GM12892 (cell line): ENCODE measurements at regions not wholly inside any gene's neighbourhood (a gene's known extent, or its start where the extent isn't known, plus 50 kb on each side); places are given as distances from the start of the nearest gene placed in this dataset.

Experiments used
- POLR2A ChIP-seq: IDR thresholded peaks from 2 replicates; pipeline ENCODE4 v1.6.1; 2011; ENCODE audit warnings: low read depth, low read length, control low read depth
- POLR2AphosphoS5 ChIP-seq: IDR thresholded peaks from 2 replicates; pipeline ENCODE4 v1.6.1; 2011; ENCODE audit warnings: low read depth, low read length, control low read depth
- TAF1 ChIP-seq: IDR thresholded peaks from 2 replicates; pipeline ENCODE4 v1.6.1; 2011; ENCODE audit warnings: low read depth, mild to moderate bottlenecking, control low read depth, low read length, borderline replicate concordance

DNA sequence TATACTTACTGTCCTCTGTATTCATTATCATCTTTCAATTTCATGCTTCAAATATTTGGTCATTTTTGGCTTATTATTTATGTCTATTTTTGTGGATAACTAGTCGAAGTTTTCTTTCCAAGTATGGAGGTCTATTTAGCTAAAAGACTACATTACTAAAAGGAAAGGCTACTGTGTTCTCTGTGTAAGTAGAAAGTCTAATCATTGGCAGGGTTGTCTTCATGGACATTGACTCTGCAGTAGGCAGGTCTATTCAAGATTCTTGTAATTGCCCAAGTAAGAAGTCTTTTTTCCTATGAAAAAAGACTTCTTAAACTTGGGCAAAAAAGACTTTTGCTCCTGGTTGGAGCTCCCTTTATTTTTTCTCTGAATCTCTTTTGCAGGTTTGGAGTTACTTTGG is 368.6 kb upstream of the GRM7 start:
- TF ChIP-seq POLR2AphosphoS5 (no peak), POLR2A (no peak), TAF1 (no peak)
